NCI-H2029 treated with DMSO at 0.1 percent for 48 hours (cell line): ENCODE measurements at regions not wholly inside any gene's neighbourhood (a gene's known extent, or its start where the extent isn't known, plus 50 kb on each side); places are given as distances from the start of the nearest gene placed in this dataset.

Experiments
- DNase-seq: peaks from one replicate; lab custom pipeline; 2025; lab: John Stamatoyannopoulos, UW

- no peak for DNase-seq
These were observed 53.3 kb downstream of the BLID start for GRCh38 chr11:122062763-122063162.

- no peak for DNase-seq
These were observed 56.5 kb downstream of the BLID start for GRCh38 chr11:122059565-122059964.

- no peak for DNase-seq
These were observed 65.9 kb downstream of the BLID start for GRCh38 chr11:122050021-122050690.

GRCh38 chr11:122048401-122048800 lies 67.6 kb downstream of the BLID start:
- no peak for DNase-seq

GRCh38 chr11:122046846-122047245 lies 69.2 kb downstream of the BLID start:
- no peak for DNase-seq

- DNase-seq: no peak
These were observed 69.6 kb downstream of the BLID start for GRCh38 chr11:122046438-122046837.

- no peak for DNase-seq
These were observed 70.8 kb downstream of the BLID start for GRCh38 chr11:122045181-122045586.

- no peak for DNase-seq
These were observed 71.9 kb downstream of the BLID start for GRCh38 chr11:122044086-122044485.

GRCh38 chr11:122042981-122043380 lies 73.0 kb downstream of the BLID start:
- DNase-seq: no peak

GRCh38 chr11:122040464-122040863 lies 75.6 kb downstream of the BLID start:
- DNase-seq: no peak

- no peak for DNase-seq
These were observed 77.5 kb downstream of the BLID start for GRCh38 chr11:122038543-122038942.

GRCh38 chr11:122037911-122038310 lies 78.1 kb downstream of the BLID start:
- DNase-seq: no peak

GRCh38 chr11:122036493-122036892 lies 79.5 kb downstream of the BLID start:
- DNase-seq: no peak

- no peak for DNase-seq
These were observed 80.0 kb downstream of the BLID start for GRCh38 chr11:122036018-122036417.

GRCh38 chr11:122033631-122034030 lies 82.4 kb downstream of the BLID start:
- no peak for DNase-seq

GRCh38 chr11:122033193-122033592 lies 82.8 kb downstream of the BLID start:
- no peak for DNase-seq

- no peak for DNase-seq
These were observed 83.7 kb downstream of the BLID start for GRCh38 chr11:122032317-122032716.

- DNase-seq: no peak
These were observed 84.2 kb downstream of the BLID start for GRCh38 chr11:122031813-122032212.

GRCh38 chr11:122030286-122030685 lies 85.7 kb downstream of the BLID start:
- peak; percentile 69 for DNase-seq

GRCh38 chr11:122028545-122028944 lies 87.5 kb downstream of the BLID start:
- no peak for DNase-seq

- DNase-seq: no peak
These were observed 88.0 kb downstream of the BLID start for GRCh38 chr11:122028036-122028435.

- DNase-seq: no peak
These were observed 90.3 kb downstream of the BLID start for GRCh38 chr11:122025757-122026156.

GRCh38 chr11:122024278-122024677 lies 91.7 kb downstream of the BLID start:
- DNase-seq: no peak

- no peak for DNase-seq
These were observed 92.3 kb downstream of the BLID start for GRCh38 chr11:122023614-122024250.
